ENCODE measurements at regions not wholly inside any gene's neighbourhood (a gene's known extent, or its start where the extent isn't known, plus 50 kb on each side); places are given as distances from the start of the nearest gene placed in this dataset.

- TF ChIP-seq IRF2 (CRISPR knock-in tag; IDR thresholded peaks at IDR 0.05) (no peak), CREB3 (tag; conservative IDR thresholded peaks at IDR 0.05; ENCODE audit: low read depth) (no peak), MXI1 (IDR thresholded peaks at IDR 0.05; ENCODE audit: low read depth, low read length) (no peak), POLR2AphosphoS5 (IDR thresholded peaks at IDR 0.05; ENCODE audit: control insufficient read depth, insufficient read depth, low read depth, low read length) (no peak), ATF3 (IDR thresholded peaks at IDR 0.05) (no peak), ATF3 (CRISPR knock-in tag; conservative IDR thresholded peaks at IDR 0.05) (no peak), EZH2 (IDR thresholded peaks at IDR 0.05; ENCODE audit: borderline replicate concordance, low read depth, low read length) (no peak), ZZZ3 (IDR thresholded peaks at IDR 0.05) (no peak)
- TF ChIP-seq, protein P1, sequence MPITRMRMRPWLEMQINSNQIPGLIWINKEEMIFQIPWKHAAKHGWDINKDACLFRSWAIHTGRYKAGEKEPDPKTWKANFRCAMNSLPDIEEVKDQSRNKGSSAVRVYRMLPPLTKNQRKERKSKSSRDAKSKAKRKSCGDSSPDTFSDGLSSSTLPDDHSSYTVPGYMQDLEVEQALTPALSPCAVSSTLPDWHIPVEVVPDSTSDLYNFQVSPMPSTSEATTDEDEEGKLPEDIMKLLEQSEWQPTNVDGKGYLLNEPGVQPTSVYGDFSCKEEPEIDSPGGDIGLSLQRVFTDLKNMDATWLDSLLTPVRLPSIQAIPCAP (CRISPR knock-in tag; IDR thresholded peaks at IDR 0.05; ENCODE audit: borderline replicate concordance): no peak
- TF ChIP-seq, protein P2, sequence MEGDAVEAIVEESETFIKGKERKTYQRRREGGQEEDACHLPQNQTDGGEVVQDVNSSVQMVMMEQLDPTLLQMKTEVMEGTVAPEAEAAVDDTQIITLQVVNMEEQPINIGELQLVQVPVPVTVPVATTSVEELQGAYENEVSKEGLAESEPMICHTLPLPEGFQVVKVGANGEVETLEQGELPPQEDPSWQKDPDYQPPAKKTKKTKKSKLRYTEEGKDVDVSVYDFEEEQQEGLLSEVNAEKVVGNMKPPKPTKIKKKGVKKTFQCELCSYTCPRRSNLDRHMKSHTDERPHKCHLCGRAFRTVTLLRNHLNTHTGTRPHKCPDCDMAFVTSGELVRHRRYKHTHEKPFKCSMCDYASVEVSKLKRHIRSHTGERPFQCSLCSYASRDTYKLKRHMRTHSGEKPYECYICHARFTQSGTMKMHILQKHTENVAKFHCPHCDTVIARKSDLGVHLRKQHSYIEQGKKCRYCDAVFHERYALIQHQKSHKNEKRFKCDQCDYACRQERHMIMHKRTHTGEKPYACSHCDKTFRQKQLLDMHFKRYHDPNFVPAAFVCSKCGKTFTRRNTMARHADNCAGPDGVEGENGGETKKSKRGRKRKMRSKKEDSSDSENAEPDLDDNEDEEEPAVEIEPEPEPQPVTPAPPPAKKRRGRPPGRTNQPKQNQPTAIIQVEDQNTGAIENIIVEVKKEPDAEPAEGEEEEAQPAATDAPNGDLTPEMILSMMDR (IDR thresholded peaks at IDR 0.05 in 2 of 3, conservative IDR thresholded peaks at IDR 0.05 in 1 of 3; ENCODE audit: insufficient read depth in 2 of 3, low read depth in 1 of 3, low read length in 3 of 3): no peak
- TF ChIP-seq, protein P3, sequence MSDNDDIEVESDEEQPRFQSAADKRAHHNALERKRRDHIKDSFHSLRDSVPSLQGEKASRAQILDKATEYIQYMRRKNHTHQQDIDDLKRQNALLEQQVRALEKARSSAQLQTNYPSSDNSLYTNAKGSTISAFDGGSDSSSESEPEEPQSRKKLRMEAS (CRISPR knock-in tag; IDR thresholded peaks at IDR 0.05): no peak
Measured at GRCh38 chr16:48000622-48001021, 155.2 kb downstream of the ABCC12 start.
